ENCODE measurements at regions not wholly inside any gene's neighbourhood (a gene's known extent, or its start where the extent isn't known, plus 50 kb on each side); places are given as distances from the start of the nearest gene placed in this dataset.

DNA sequence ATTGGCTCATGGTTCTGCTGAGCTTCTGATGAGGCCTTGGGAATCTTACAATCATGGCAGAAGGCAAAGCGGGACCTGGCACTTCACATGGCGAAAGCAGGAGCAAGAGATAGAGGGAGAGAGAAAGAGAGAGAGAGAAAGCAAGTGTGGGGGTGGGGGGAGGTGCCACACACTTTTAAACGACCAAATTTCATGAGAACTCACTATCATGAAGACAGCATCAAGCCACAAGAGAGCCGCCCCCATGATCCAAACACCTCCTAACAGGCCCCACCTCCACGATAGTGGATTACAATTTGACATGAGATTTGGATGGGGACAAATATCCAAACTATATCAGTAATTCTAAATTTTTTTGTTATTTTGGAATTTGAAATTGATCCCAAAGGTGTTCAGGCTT lies 553.9 kb downstream of the PRR16 start:
- H3K36me3 ChIP-seq, result no peaks in the 10 kb centered on the region
- TF ChIP-seq, protein P1, sequence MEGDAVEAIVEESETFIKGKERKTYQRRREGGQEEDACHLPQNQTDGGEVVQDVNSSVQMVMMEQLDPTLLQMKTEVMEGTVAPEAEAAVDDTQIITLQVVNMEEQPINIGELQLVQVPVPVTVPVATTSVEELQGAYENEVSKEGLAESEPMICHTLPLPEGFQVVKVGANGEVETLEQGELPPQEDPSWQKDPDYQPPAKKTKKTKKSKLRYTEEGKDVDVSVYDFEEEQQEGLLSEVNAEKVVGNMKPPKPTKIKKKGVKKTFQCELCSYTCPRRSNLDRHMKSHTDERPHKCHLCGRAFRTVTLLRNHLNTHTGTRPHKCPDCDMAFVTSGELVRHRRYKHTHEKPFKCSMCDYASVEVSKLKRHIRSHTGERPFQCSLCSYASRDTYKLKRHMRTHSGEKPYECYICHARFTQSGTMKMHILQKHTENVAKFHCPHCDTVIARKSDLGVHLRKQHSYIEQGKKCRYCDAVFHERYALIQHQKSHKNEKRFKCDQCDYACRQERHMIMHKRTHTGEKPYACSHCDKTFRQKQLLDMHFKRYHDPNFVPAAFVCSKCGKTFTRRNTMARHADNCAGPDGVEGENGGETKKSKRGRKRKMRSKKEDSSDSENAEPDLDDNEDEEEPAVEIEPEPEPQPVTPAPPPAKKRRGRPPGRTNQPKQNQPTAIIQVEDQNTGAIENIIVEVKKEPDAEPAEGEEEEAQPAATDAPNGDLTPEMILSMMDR (IDR thresholded peaks at IDR 0.05; ENCODE audit: low read depth, low read length), result no peak
- H3K4me1 ChIP-seq, result peaks cover 9% of the 10 kb centered on the region
- H3K4me3 ChIP-seq (ENCODE audit: low read depth, low read length), result no peak overlapping the region
- DNase-seq, result no peak
- no peaks in the 10 kb centered on the region for H3K27me3 ChIP-seq
- no peaks in the 10 kb centered on the region for H3K9me3 ChIP-seq

DNA sequence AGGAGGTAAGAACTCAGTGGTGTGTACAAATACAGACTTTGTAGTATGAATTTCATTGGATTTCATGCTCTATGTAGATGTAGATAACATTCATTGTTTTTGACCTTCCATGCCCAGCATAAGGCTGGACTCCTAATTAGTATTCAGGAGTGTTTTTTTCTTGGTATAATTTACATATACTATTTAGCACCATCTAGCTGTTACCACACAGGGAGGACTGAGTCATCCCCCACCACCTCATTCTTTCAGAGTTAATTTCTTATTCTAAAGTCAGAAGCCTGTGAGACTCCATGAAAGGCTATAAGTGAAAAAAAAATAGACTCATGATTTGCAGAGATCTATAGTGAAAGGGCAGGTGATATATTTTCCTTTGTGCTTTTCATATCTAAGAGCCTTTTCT lies 555.0 kb downstream of the PRR16 start:
- Histone ChIP-seq H3K4me1 (peaks cover 11% of the 10 kb centered on the region), H3K9me3 (no peaks in the 10 kb centered on the region), H3K4me3 (ENCODE audit: low read depth, low read length) (no peak overlapping the region), H3K36me3 (no peaks in the 10 kb centered on the region), H3K27me3 (no peaks in the 10 kb centered on the region)
- TF ChIP-seq, protein P1 (IDR thresholded peaks at IDR 0.05; ENCODE audit: low read depth, low read length), result no peak
- DNase-seq, result no peak

DNA sequence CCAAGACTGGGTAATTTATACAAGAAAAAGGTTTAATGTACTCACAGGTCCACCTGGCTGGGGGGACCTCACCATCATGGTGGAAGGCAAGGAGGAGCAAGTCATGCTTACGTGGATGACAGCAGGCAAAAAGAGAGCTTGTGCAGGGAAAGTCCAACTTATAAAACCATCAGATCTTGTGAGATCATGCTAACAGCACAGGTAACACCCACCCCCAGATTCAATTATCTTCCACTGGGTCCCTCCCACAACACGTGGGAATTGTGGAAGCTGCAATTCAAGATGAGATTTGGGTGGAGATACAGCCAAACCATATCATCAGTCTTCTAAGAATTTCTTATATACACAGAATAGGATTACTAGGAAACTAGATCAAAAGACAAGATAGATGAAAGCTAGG lies 555.6 kb downstream of the PRR16 start:
- Histone ChIP-seq H3K36me3 (no peaks in the 10 kb centered on the region), H3K27me3 (no peaks in the 10 kb centered on the region), H3K9me3 (no peaks in the 10 kb centered on the region), H3K4me1 (peaks cover 16% of the 10 kb centered on the region), H3K4me3 (ENCODE audit: low read depth, low read length) (no peak overlapping the region)
- TF ChIP-seq, protein P1 (IDR thresholded peaks at IDR 0.05; ENCODE audit: low read depth, low read length), result no peak
- DNase-seq, result no peak

DNA sequence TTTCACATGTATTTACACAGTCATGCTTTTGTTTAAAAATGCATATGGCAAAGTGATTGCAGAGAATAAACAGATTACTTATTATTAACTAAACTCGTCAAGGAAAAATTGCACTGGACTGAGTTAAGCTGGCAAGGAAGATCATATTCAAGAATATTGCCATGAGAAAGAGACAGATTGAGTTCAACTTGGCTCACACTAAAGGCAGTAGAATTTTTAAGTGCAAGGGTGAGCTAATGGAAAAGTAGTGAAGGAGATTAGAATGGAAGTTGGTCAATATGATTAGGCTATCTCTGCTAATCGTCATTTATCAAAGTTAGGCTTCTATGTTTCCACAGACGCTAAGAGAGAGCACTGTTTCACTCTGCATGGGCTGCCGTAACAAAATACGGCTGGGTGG lies 557.6 kb downstream of the PRR16 start:
- no peaks in the 10 kb centered on the region for H3K9me3 ChIP-seq
- H3K36me3 ChIP-seq, result no peaks in the 10 kb centered on the region
- no peak overlapping the region for H3K4me3 ChIP-seq (ENCODE audit: low read depth, low read length)
- DNase-seq, result no peak
- H3K4me1 ChIP-seq, result peaks cover 23% of the 10 kb centered on the region
- TF ChIP-seq, protein P1 (IDR thresholded peaks at IDR 0.05; ENCODE audit: low read depth, low read length), result no peak
- no peaks in the 10 kb centered on the region for H3K27me3 ChIP-seq

DNA sequence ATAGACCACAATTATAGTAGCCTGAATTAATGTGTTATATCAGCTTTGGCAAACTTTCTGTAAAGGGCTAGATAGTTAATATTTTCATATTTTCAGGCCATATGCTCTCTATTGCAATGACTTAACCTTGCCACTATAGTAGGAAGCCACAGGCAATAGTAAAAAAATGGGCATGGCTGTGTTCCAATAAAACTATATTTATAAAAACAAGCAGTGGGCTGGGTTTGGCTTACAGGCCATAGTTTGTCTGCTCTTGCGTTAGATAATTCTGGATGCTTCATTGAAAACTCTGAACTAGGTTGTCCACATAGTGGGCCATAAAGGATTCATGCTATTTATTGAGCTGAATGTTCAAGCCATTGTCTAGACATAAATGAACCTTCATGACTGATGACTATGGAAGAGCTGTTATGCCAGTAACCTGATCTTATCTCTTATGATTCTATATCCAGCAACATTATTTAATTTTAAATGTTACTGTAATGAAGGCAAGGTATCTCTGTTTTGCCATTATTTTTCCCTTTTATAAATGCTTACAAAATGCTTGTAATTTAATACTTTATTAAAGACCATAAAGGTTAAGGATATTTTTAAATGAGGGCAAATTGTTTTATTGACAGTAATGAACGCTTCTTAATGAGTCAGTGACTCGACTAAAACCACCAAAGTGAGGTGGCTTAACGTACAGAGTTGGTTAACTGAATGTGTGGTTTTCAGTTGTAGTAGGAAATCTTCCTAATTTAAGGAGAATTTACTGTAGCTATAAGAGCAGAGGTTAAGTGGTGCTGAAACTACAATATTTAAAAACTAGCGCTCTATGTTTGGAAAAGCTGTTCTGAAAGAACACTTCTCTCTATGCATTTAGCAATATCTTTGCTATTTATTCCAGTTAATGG lies 560.6 kb downstream of the PRR16 start:
- Histone ChIP-seq H3K4me3 (ENCODE audit: low read depth, low read length) (no peak overlapping the region), H3K9me3 (no peaks in the 10 kb centered on the region), H3K27me3 (no peaks in the 10 kb centered on the region), H3K4me1 (peaks cover 23% of the 10 kb centered on the region), H3K36me3 (no peaks in the 10 kb centered on the region)
- DNase-seq, result peak; percentile 10
- TF ChIP-seq, protein P1 (IDR thresholded peaks at IDR 0.05; ENCODE audit: low read depth, low read length), result no peak

DNA sequence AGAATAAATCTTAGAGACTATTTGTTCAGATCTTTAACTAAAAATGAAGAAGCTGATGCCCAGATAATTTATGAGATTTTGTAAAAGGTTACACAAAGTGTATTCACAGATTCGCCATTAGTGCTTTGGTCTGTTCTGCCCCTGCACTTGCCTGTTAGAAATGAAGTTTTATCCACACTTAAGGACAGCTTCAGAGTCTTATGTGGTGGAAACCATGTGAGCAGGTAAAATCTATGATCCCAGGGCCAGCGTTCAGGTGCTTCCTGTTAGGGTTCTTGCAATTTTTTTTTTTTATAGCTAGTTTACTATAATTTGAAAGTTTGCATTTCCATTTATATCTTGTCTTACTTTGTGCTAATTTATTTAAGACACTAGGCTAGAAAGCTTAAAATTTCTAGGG lies 561.6 kb downstream of the PRR16 start:
- H3K4me1 ChIP-seq, result peaks cover 23% of the 10 kb centered on the region
- TF ChIP-seq, protein P1 (IDR thresholded peaks at IDR 0.05; ENCODE audit: low read depth, low read length), result no peak
- no peaks in the 10 kb centered on the region for H3K27me3 ChIP-seq
- H3K9me3 ChIP-seq, result no peaks in the 10 kb centered on the region; the same call in 1 of the 2 replicates
- H3K4me3 ChIP-seq (ENCODE audit: low read depth, low read length), result no peak overlapping the region
- no peaks in the 10 kb centered on the region for H3K36me3 ChIP-seq
- DNase-seq, result no peak
